ENCODE measurements at regions not wholly inside any gene's neighbourhood (a gene's known extent, or its start where the extent isn't known, plus 50 kb on each side); places are given as distances from the start of the nearest gene placed in this dataset.
"Not testable (repeated sequence)": the region's sequence is repeated elsewhere in the genome, so short reads cannot be mapped to it uniquely, and the experiment has no call there.

- TF ChIP-seq CTCF (IDR thresholded peaks at IDR 0.05; ENCODE audit: low read depth, low read length): no peak
- no peak overlapping the region for H3K4me3 ChIP-seq (ENCODE audit: low read depth, low read length)
Measured at GRCh38 chr15:46960581-46960980, 756.7 kb upstream of the SEMA6D start.

GRCh38 chr15:46961795-46962194 is 755.5 kb upstream of the SEMA6D start:
- TF ChIP-seq CTCF (IDR thresholded peaks at IDR 0.05; ENCODE audit: low read depth, low read length): no peak
- no peak overlapping the region for H3K4me3 ChIP-seq (ENCODE audit: low read depth, low read length)

- H3K4me3 ChIP-seq (ENCODE audit: low read depth, low read length): not testable (repeated sequence)
Measured at GRCh38 chr15:46988055-46988454, 729.2 kb upstream of the SEMA6D start.

GRCh38 chr15:46996359-46996758 is 720.9 kb upstream of the SEMA6D start:
- no peak overlapping the region for H3K4me3 ChIP-seq (ENCODE audit: low read depth, low read length)
- no peak for TF ChIP-seq CTCF (IDR thresholded peaks at IDR 0.05; ENCODE audit: low read depth, low read length)

GRCh38 chr15:46997501-46997900 is 719.8 kb upstream of the SEMA6D start:
- TF ChIP-seq CTCF (IDR thresholded peaks at IDR 0.05; ENCODE audit: low read depth, low read length): no peak

GRCh38 chr15:47003568-47003967 is 713.7 kb upstream of the SEMA6D start:
- H3K4me3 ChIP-seq (ENCODE audit: low read depth, low read length): no peak overlapping the region
- TF ChIP-seq CTCF (IDR thresholded peaks at IDR 0.05; ENCODE audit: low read depth, low read length): no peak

More at GRCh38 chr15:46997501-46997900, 719.8 kb upstream of the SEMA6D start:
- no peak overlapping the region for H3K4me3 ChIP-seq (ENCODE audit: low read depth, low read length)

- H3K4me3 ChIP-seq (ENCODE audit: low read depth, low read length): no peak overlapping the region
- no peak for TF ChIP-seq CTCF (IDR thresholded peaks at IDR 0.05; ENCODE audit: low read depth, low read length)
Measured at GRCh38 chr15:47013446-47013845, 703.9 kb upstream of the SEMA6D start.

- TF ChIP-seq CTCF (IDR thresholded peaks at IDR 0.05; ENCODE audit: low read depth, low read length): no peak
- no peak overlapping the region for H3K4me3 ChIP-seq (ENCODE audit: low read depth, low read length)
Measured at GRCh38 chr15:47027322-47027946, 689.9 kb upstream of the SEMA6D start.

Data from WI38 (cell line).